IMR-90 (cell line): ENCODE measurements at regions not wholly inside any gene's neighbourhood (a gene's known extent, or its start where the extent isn't known, plus 50 kb on each side); places are given as distances from the start of the nearest gene placed in this dataset.

Experiments
- ATAC-seq: fragments of 200-7000 bp; cut with Tn5 transposase; 2 replicates; pipeline ENCODE4 v1.9.1; 2020; ENCODE audit warnings: low read depth, mild to moderate bottlenecking, moderate library complexity
- BruUV-seq: library from RNA; stranded (reverse); fragments of 400-500 nt; replicated peaks from 2 replicates; lab custom pipeline; 2021; lab: Mats Ljungman, UMichigan
- CTCF ChIA-PET: fragments of 300-600 bp; formaldehyde crosslinking; extraction: SDS; loops from one replicate; lab custom pipeline; 2021; ENCODE audit warnings: antibody characterized with exemption; lab: Yijun Ruan, JAX
- POLR2A ChIA-PET: fragments of 300-600 bp; sonication (Branson Sonifier 250); formaldehyde crosslinking; loops from one replicate; lab custom pipeline; 2022; ENCODE audit warnings: antibody characterized with exemption; ENCODE audit not compliant: unreplicated experiment; lab: Charles Lee
- DNase-seq: peaks from one replicate; pipeline ENCODE4 v3.0.0; 2013
- H2AFZ ChIP-seq: replicated peaks from 2 replicates; pipeline ENCODE3; 2013; ENCODE audit warnings: low read length, mild to moderate bottlenecking; ENCODE audit not compliant: poor library complexity
- H2AK5ac ChIP-seq: 2 replicates; pipeline ENCODE4 v1.6.1; 2013; ENCODE audit warnings: low read depth, low read length, inconsistent platforms
- H2AK9ac ChIP-seq: replicated peaks from 2 replicates; pipeline ENCODE3; 2013; ENCODE audit warnings: mild to moderate bottlenecking, low read depth, low read length, moderate library complexity; ENCODE audit not compliant: poor library complexity
- H2BK120ac ChIP-seq: 2 replicates; pipeline ENCODE4 v1.6.1; 2013; ENCODE audit warnings: low read depth, low read length, inconsistent platforms
- H2BK15ac ChIP-seq: 3 replicates; pipeline ENCODE4 v1.6.1; 2013; ENCODE audit warnings: low read depth, low read length, inconsistent platforms
- H2BK20ac ChIP-seq: 2 replicates; pipeline ENCODE4 v1.6.1; 2013; ENCODE audit warnings: low read depth, mild to moderate bottlenecking, inconsistent platforms, low read length, moderate library complexity
- H2BK5ac ChIP-seq: 2 replicates; pipeline ENCODE4 v1.6.1; 2013; ENCODE audit warnings: mild to moderate bottlenecking, low read depth, low read length, inconsistent platforms; ENCODE audit not compliant: poor library complexity, severe bottlenecking
- H3K14ac ChIP-seq: replicated peaks from 2 replicates; pipeline ENCODE4 v1.6.1; 2013; ENCODE audit warnings: low read depth, low read length, inconsistent platforms
- H3K18ac ChIP-seq: 2 replicates; pipeline ENCODE4 v1.6.1; 2013; ENCODE audit warnings: low read depth, low read length, control low read depth
- H3K23ac ChIP-seq: 2 replicates; pipeline ENCODE4 v1.6.1; 2013; ENCODE audit warnings: low read depth, low read length, inconsistent platforms
- H3K27ac ChIP-seq: 2 replicates; pipeline ENCODE4 v1.5.1; 2013; ENCODE audit warnings: mild to moderate bottlenecking, control low read depth, low read length; ENCODE audit not compliant: insufficient read depth
- H3K27me3 ChIP-seq: 2 replicates; pipeline ENCODE4 v1.6.1; 2013; ENCODE audit warnings: low read length; ENCODE audit not compliant: control insufficient read depth, insufficient read depth
- H3K36me3 ChIP-seq: 2 replicates; pipeline ENCODE4 v1.6.1; 2013; ENCODE audit warnings: low read length, mixed read lengths; ENCODE audit not compliant: control insufficient read depth, insufficient read depth
- H3K4ac ChIP-seq: 2 replicates; pipeline ENCODE4 v1.6.1; 2013; ENCODE audit warnings: low read depth, low read length, inconsistent platforms
- H3K4me1 ChIP-seq: 2 replicates; pipeline ENCODE4 v1.6.1; 2013; ENCODE audit warnings: low read length, mixed read lengths; ENCODE audit not compliant: control insufficient read depth, insufficient read depth
- H3K4me2 ChIP-seq: 2 replicates; pipeline ENCODE4 v1.6.1; 2013; ENCODE audit warnings: low read depth, mild to moderate bottlenecking, control low read depth, low read length, moderate library complexity
- H3K4me3 ChIP-seq: 2 replicates; pipeline ENCODE4 v1.5.1; 2013; ENCODE audit warnings: low read depth, mild to moderate bottlenecking, control low read depth, low read length, moderate library complexity; ENCODE audit not compliant: insufficient read depth
- H3K56ac ChIP-seq: 2 replicates; pipeline ENCODE4 v1.6.1; 2013; ENCODE audit warnings: low read length, inconsistent platforms; ENCODE audit not compliant: insufficient read depth; ENCODE audit errors: extremely low read depth
- H3K79me1 ChIP-seq, 2 experiments: 2 replicates each; pipeline ENCODE4 v1.6.1; 2013; ENCODE audit warnings: low read length in 2 of 2, inconsistent platforms in 1 of 2, low read depth in 1 of 2
- H3K9ac ChIP-seq: 2 replicates; pipeline ENCODE4 v1.6.1; 2013; ENCODE audit warnings: low read depth, low read length, control low read depth
- H3K9me1 ChIP-seq: 2 replicates; pipeline ENCODE4 v1.6.1; 2013; ENCODE audit warnings: low read length, inconsistent platforms; ENCODE audit not compliant: insufficient read depth
- H3K9me3 ChIP-seq: 2 replicates; pipeline ENCODE4 v1.6.1; 2013; ENCODE audit warnings: low read length; ENCODE audit not compliant: control insufficient read depth, insufficient read depth
- H4K20me1 ChIP-seq: 2 replicates; pipeline ENCODE4 v1.6.1; 2013; ENCODE audit warnings: low read length, inconsistent platforms; ENCODE audit not compliant: insufficient read depth
- H4K5ac ChIP-seq: 2 replicates; pipeline ENCODE4 v1.6.1; 2013; ENCODE audit warnings: mild to moderate bottlenecking, low read depth, low read length, control low read depth
- H4K8ac ChIP-seq, 2 experiments: 2 replicates each; pipeline ENCODE4 v1.6.1; 2013; ENCODE audit warnings: low read depth in 2 of 2, low read length in 2 of 2, control low read depth in 1 of 2, inconsistent platforms in 1 of 2
- H4K91ac ChIP-seq: 2 replicates; pipeline ENCODE4 v1.6.1; 2013; ENCODE audit warnings: low read depth, low read length, inconsistent platforms; ENCODE audit not compliant: insufficient read depth
- FOS ChIP-seq: fragments of 150-350 bp; IDR thresholded peaks from 2 replicates; pipeline ENCODE4 v1.6.1; 2016; ENCODE audit warnings: low read depth, low read length
- MAZ ChIP-seq: IDR thresholded peaks from 2 replicates; pipeline ENCODE4 v1.6.1; 2012; ENCODE audit warnings: low read depth, mild to moderate bottlenecking, low read length, improper control_type of control experiment, moderate library complexity, borderline replicate concordance
- POLR2A ChIP-seq: IDR thresholded peaks from 2 replicates; pipeline ENCODE4 v1.6.1; 2012; ENCODE audit warnings: mild to moderate bottlenecking, low read depth, low read length
- RAD21 ChIP-seq: IDR thresholded peaks from 2 replicates; pipeline ENCODE4 v1.6.1; 2012; ENCODE audit warnings: low read length, improper control_type of control experiment
- SMC3 ChIP-seq: fragments of 150-350 bp; IDR thresholded peaks from 2 replicates; pipeline ENCODE4 v1.6.1; 2016; ENCODE audit warnings: low read depth, mild to moderate bottlenecking, antibody characterized with exemption, low read length, moderate library complexity
- WGBS, 2 experiments: methylation state at CpG; one replicate each; pipeline versions ENCODE4 v1.1.5 to v1.1.7; 2013; ENCODE audit warnings: missing lambda C conversion rate in 2 of 2; ENCODE audit not compliant: insufficient read length in 1 of 2; ENCODE audit errors: extremely low coverage in 2 of 2; 5-methylcytosine and 5-hydroxymethylcytosine counted together
- dilution Hi-C: fragments of 300-500 bp; cut with HindIII; formaldehyde crosslinking; loops from one replicate; pipeline ENCODE4 v1.14.3; 2018; ENCODE audit warnings: low sequenced_read_pairs; ENCODE audit not compliant: unreplicated experiment
- in situ Hi-C: fragments of 300-500 bp; cut with MboI; formaldehyde crosslinking; loops from 3 replicates; pipeline ENCODE4 v1.14.3; 2019; ENCODE audit warnings: low sequenced_read_pairs, inconsistent platforms, mixed read lengths
- intact Hi-C: fragments of 100-400 bp; cut with micrococcal nuclease; formaldehyde crosslinking; loops from 2 replicates; pipeline ENCODE4 v1.10.0; 2022

DNA sequence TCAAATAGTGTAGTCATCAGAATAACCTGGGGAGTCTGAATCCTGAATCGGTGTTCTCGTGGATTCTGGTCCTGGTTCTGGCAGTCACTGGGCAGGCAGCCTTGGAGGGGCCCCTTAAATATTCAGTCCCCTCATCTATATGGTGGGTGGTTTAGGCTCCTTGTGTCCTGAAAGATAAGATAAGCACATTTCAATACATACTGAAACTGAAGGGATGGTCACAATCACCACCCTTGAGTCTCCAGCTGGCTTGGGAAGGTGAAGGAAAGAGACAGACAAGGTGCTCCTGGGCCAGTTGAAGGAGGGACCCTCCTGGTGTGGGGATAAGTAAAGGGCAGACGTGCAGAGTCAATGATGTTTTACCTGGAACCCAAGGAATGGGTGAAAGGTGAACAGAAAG, 146.7 kb downstream of the CXCL12 start:
- intact Hi-C loops: no loop called here
- dilution Hi-C loops: no loop called here
- TF ChIP-seq SMC3 (no peak), POLR2A (no peak), RAD21 (no peak), FOS (no peak), MAZ (no peak)
- no peaks in the 10 kb centered on the region for H3K36me3 ChIP-seq
- no peak overlapping the region for H3K23ac ChIP-seq
- no peaks in the 10 kb centered on the region for H3K4me1 ChIP-seq
- no peak overlapping the region for H2BK120ac ChIP-seq
- H2AK5ac ChIP-seq: no peak overlapping the region
- no peak overlapping the region for H3K56ac ChIP-seq
- H4K20me1 ChIP-seq: no peaks in the 10 kb centered on the region
- no peak overlapping the region for H2AK9ac ChIP-seq
- H3K9me3 ChIP-seq: no peaks in the 10 kb centered on the region
- no peak overlapping the region for H3K18ac ChIP-seq
- no peak overlapping the region for H3K14ac ChIP-seq
- DNase-seq (no peak), ATAC-seq (no peak)
- no peak overlapping the region for H2AFZ ChIP-seq
- no peak overlapping the region for H4K8ac ChIP-seq
- no peaks in the 10 kb centered on the region for H3K79me1 ChIP-seq
- no peak overlapping the region for H3K4ac ChIP-seq
- BruUV-seq: no TSS peak
- in situ Hi-C loops: no loop called here
- H4K5ac ChIP-seq: no peak overlapping the region
- H2BK15ac ChIP-seq: no peak overlapping the region
- CTCF ChIA-PET: no interaction called here
- no peak overlapping the region for H2BK20ac ChIP-seq
- H3K27me3 ChIP-seq: peaks cover 21% of the 10 kb centered on the region
- WGBS, 2 experiments: 56% methylated on average over 1 of the region's 3 CpGs; no CpG with 5 or more reads in 1 of the 2 experiments
- H4K91ac ChIP-seq: no peak overlapping the region
- H3K4me3 ChIP-seq: no peak overlapping the region
- no peaks in the 10 kb centered on the region for H3K9me1 ChIP-seq
- H3K27ac ChIP-seq: no peak overlapping the region
- no peak overlapping the region for H2BK5ac ChIP-seq
- H3K9ac ChIP-seq: no peak overlapping the region
- POLR2A ChIA-PET: no interaction called here
- H3K4me2 ChIP-seq: no peak overlapping the region
